NT2/D1 (cell line): ENCODE measurements at regions not wholly inside any gene's neighbourhood (a gene's known extent, or its start where the extent isn't known, plus 50 kb on each side); places are given as distances from the start of the nearest gene placed in this dataset.

Experiments used
- SUZ12 ChIP-seq: IDR thresholded peaks from 2 replicates; pipeline ENCODE4 v1.6.1; 2011; ENCODE audit not compliant: insufficient read length, insufficient read depth; ENCODE audit errors: extremely low read depth
- YY1 ChIP-seq: IDR thresholded peaks from 2 replicates; pipeline ENCODE4 v1.6.1; 2011; ENCODE audit not compliant: insufficient read length, insufficient read depth
- ZNF274 ChIP-seq: IDR thresholded peaks from 2 replicates; pipeline ENCODE4 v1.6.1; 2011; ENCODE audit warnings: mild to moderate bottlenecking, low read depth, low read length

GRCh38 chr5:59972043-59972442 is 78.5 kb upstream of the PDE4D start:
- no peak for TF ChIP-seq YY1
- TF ChIP-seq ZNF274, result no peak
- no peak for TF ChIP-seq SUZ12
